WI38 (cell line): ENCODE measurements at regions not wholly inside any gene's neighbourhood (a gene's known extent, or its start where the extent isn't known, plus 50 kb on each side); places are given as distances from the start of the nearest gene placed in this dataset.
"Not testable (repeated sequence)": the region's sequence is repeated elsewhere in the genome, so short reads cannot be mapped to it uniquely, and the experiment has no call there.

Experiments
- H3K4me3 ChIP-seq: 2 replicates; pipeline ENCODE4 v1.5.1; 2011; ENCODE audit warnings: low read depth, mild to moderate bottlenecking, control low read depth, low read length
- CTCF ChIP-seq: IDR thresholded peaks from 2 replicates; pipeline ENCODE4 v1.5.1; 2012; ENCODE audit warnings: low read depth, mild to moderate bottlenecking, control low read depth, low read length

GRCh38 chr14:100427166-100427565 lies 104.0 kb downstream of the SLC25A47 start:
- no peak for TF ChIP-seq CTCF
- no peak overlapping the region for H3K4me3 ChIP-seq

- H3K4me3 ChIP-seq, result no peak overlapping the region
- no peak for TF ChIP-seq CTCF
Observed at GRCh38 chr14:100428727-100429126, 105.6 kb downstream of the SLC25A47 start.

GRCh38 chr14:100429537-100429936 lies 106.4 kb downstream of the SLC25A47 start:
- no peak overlapping the region for H3K4me3 ChIP-seq
- TF ChIP-seq CTCF, result no peak

GRCh38 chr14:100430571-100430970 lies 107.4 kb downstream of the SLC25A47 start:
- no peak overlapping the region for H3K4me3 ChIP-seq
- TF ChIP-seq CTCF, result no peak

GRCh38 chr14:100431461-100431860 lies 108.3 kb downstream of the SLC25A47 start:
- H3K4me3 ChIP-seq, result not testable (repeated sequence)

- H3K4me3 ChIP-seq, result no peak overlapping the region
- TF ChIP-seq CTCF, result no peak
Observed at GRCh38 chr14:100432652-100433427, 109.7 kb downstream of the SLC25A47 start.

- no peak overlapping the region for H3K4me3 ChIP-seq
- TF ChIP-seq CTCF, result no peak
Observed at GRCh38 chr14:100433428-100433814, 110.3 kb downstream of the SLC25A47 start.
